ENCODE measurements at regions not wholly inside any gene's neighbourhood (a gene's known extent, or its start where the extent isn't known, plus 50 kb on each side); places are given as distances from the start of the nearest gene placed in this dataset.

- TF ChIP-seq, protein P1, sequence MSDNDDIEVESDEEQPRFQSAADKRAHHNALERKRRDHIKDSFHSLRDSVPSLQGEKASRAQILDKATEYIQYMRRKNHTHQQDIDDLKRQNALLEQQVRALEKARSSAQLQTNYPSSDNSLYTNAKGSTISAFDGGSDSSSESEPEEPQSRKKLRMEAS (IDR thresholded peaks at IDR 0.05; ENCODE audit: low read depth, low read length): no peak
- TF ChIP-seq POLR2A (IDR thresholded peaks at IDR 0.05; ENCODE audit: extremely low read depth, insufficient read length): no peak
Measured at GRCh38 chr3:102699104-102699818, 264.4 kb downstream of the ZPLD1 start.

Measured in NB4 (cell line).